ENCODE measurements at regions not wholly inside any gene's neighbourhood (a gene's known extent, or its start where the extent isn't known, plus 50 kb on each side); places are given as distances from the start of the nearest gene placed in this dataset.

- intact Hi-C loops (cut with micrococcal nuclease; ENCODE audit: unreplicated experiment) (no loop called here), in situ Hi-C loops (cut with MboI) (no loop called here)
- no peak for ATAC-seq
- ChIA-PET RAD21 (ENCODE audit: unreplicated experiment) (no interaction called here), POLR2A (no interaction called here), SMC1A (ENCODE audit: uncharacterized antibody, unreplicated experiment) (no interaction called here), CTCF (no interaction called here)
- Histone ChIP-seq H3K4me2 (ENCODE audit: control insufficient read depth, insufficient read depth) (no peak overlapping the region), H3K79me2 (ENCODE audit: control insufficient read depth, insufficient read depth, low read length) (no peaks in the 10 kb centered on the region), H3K9ac (ENCODE audit: control insufficient read depth, insufficient read depth, low read length) (no peak overlapping the region), H4K20me1 (ENCODE audit: control insufficient read depth, insufficient read depth) (no peaks in the 10 kb centered on the region), H3K4me1 (ENCODE audit: control insufficient read depth, insufficient read depth, low read length) (no peaks in the 10 kb centered on the region), H3K27me3 (replicated peaks in 1 of 2; ENCODE audit: control insufficient read depth in 2 of 2, insufficient read depth in 2 of 2, low read length in 1 of 2) (no peaks in the 10 kb centered on the region), H3K36me3 (ENCODE audit: control insufficient read depth in 2 of 2, insufficient read depth in 2 of 2, low read length in 1 of 2) (no peaks in the 10 kb centered on the region), H3K9me3 (replicated peaks; ENCODE audit: control insufficient read depth, insufficient read depth, low read length) (no peaks in the 10 kb centered on the region; the same call in 2 of the 3 replicates), H3K27ac (ENCODE audit: control insufficient read depth, insufficient read depth) (no peak overlapping the region), H3K4me3 (no peak overlapping the region), H2AFZ (ENCODE audit: control insufficient read depth, low read depth, low read length) (no peak overlapping the region)
- TF ChIP-seq EP300 (IDR thresholded peaks at IDR 0.05; ENCODE audit: borderline replicate concordance in 1 of 2, control insufficient read depth in 1 of 2, low read depth in 2 of 2, low read length in 2 of 2) (no peak), NR2C1 (IDR thresholded peaks at IDR 0.05) (no peak), IKZF1 (conservative IDR thresholded peaks at IDR 0.05) (no peak), SREBF1 (IDR thresholded peaks at IDR 0.05; ENCODE audit: low read length) (no peak), YBX1 (IDR thresholded peaks at IDR 0.05) (no peak), SMARCA5 (IDR thresholded peaks at IDR 0.05) (no peak), BMI1 (IDR thresholded peaks at IDR 0.05; ENCODE audit: borderline replicate concordance) (no peak), MTA3 (IDR thresholded peaks at IDR 0.05; ENCODE audit: borderline replicate concordance, low read length) (no peak), MYC (IDR thresholded peaks at IDR 0.05; ENCODE audit: insufficient read depth, insufficient read length, insufficient replicate concordance, low read length, severe bottlenecking) (no peak), EGR1 (IDR thresholded peaks at IDR 0.05; ENCODE audit: borderline replicate concordance in 1 of 2, low read depth in 2 of 2, low read length in 2 of 2) (no peak), NFIC (IDR thresholded peaks at IDR 0.05; ENCODE audit: low read depth, low read length) (no peak), DPF2 (IDR thresholded peaks at IDR 0.05) (no peak), IKZF2 (IDR thresholded peaks at IDR 0.05) (no peak)
- TF ChIP-seq, protein P1, sequence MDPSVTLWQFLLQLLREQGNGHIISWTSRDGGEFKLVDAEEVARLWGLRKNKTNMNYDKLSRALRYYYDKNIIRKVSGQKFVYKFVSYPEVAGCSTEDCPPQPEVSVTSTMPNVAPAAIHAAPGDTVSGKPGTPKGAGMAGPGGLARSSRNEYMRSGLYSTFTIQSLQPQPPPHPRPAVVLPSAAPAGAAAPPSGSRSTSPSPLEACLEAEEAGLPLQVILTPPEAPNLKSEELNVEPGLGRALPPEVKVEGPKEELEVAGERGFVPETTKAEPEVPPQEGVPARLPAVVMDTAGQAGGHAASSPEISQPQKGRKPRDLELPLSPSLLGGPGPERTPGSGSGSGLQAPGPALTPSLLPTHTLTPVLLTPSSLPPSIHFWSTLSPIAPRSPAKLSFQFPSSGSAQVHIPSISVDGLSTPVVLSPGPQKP (IDR thresholded peaks at IDR 0.05; ENCODE audit: low read depth, low read length) = no peak
- TF ChIP-seq, protein P2, sequence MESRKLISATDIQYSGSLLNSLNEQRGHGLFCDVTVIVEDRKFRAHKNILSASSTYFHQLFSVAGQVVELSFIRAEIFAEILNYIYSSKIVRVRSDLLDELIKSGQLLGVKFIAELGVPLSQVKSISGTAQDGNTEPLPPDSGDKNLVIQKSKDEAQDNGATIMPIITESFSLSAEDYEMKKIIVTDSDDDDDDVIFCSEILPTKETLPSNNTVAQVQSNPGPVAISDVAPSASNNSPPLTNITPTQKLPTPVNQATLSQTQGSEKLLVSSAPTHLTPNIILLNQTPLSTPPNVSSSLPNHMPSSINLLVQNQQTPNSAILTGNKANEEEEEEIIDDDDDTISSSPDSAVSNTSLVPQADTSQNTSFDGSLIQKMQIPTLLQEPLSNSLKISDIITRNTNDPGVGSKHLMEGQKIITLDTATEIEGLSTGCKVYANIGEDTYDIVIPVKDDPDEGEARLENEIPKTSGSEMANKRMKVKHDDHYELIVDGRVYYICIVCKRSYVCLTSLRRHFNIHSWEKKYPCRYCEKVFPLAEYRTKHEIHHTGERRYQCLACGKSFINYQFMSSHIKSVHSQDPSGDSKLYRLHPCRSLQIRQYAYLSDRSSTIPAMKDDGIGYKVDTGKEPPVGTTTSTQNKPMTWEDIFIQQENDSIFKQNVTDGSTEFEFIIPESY (IDR thresholded peaks at IDR 0.05) = no peak
- FAIRE-seq = no peak
- no peak for DNase-seq (ENCODE audit: low read depth, low spot score)
- BruUV-seq (replicated peaks) = no TSS peak
- 39% methylated on average over 9 of the region's 9 CpGs for WGBS (ENCODE audit: insufficient coverage, insufficient replicate concordance, low lambda C conversion rate, missing lambda C conversion rate)
Measured at GRCh38 chr11:39786281-39786680, 1673.2 kb downstream of the LRRC4C start.
